DMS114 treated with DMSO at 0.1 percent for 48 hours (cell line): ENCODE measurements at regions not wholly inside any gene's neighbourhood (a gene's known extent, or its start where the extent isn't known, plus 50 kb on each side); places are given as distances from the start of the nearest gene placed in this dataset.

ENCODE experiments used
- DNase-seq: peaks from one replicate; lab custom pipeline; 2025; ENCODE audit not compliant: unreplicated experiment; lab: John Stamatoyannopoulos, UW

GRCh38 chr6:92545861-92546260 is 873.5 kb downstream of the EPHA7 start:
- no peak for DNase-seq

DNA sequence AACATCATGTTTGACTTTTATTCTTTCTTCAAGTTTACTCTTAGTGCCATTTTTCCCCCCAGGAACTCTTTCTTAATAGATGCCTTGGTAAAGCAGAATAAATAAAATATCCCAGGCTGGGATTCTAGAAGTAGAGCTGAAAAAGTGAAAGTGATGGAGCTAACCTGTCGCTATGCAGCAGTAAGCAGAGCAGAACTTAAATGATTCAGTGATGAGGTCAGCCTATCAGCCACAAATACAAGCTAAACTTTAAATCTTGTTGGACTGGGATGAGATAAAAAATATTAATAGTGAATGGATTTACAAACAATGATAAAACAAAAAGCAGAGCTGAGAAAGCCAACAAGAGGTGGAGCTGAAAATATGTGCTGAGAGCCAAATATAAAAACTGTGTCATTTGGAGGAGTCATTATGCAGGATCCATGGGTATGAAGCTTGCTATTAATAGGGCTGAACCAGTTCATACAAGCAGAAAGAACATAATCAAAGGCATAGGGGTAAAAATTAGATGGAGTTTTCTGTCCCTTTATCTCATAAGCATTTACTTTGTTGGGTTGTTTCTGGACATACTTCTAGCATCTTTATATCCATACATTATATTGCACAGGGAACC is 877.8 kb downstream of the EPHA7 start:
- no peak for DNase-seq

GRCh38 chr6:92538926-92539325 is 880.4 kb downstream of the EPHA7 start:
- no peak for DNase-seq

- no peak for DNase-seq
Observed at GRCh38 chr6:92538275-92538674, 881.1 kb downstream of the EPHA7 start.

- DNase-seq, result no peak
Observed at GRCh38 chr6:92534109-92534508, 885.2 kb downstream of the EPHA7 start.

DNA sequence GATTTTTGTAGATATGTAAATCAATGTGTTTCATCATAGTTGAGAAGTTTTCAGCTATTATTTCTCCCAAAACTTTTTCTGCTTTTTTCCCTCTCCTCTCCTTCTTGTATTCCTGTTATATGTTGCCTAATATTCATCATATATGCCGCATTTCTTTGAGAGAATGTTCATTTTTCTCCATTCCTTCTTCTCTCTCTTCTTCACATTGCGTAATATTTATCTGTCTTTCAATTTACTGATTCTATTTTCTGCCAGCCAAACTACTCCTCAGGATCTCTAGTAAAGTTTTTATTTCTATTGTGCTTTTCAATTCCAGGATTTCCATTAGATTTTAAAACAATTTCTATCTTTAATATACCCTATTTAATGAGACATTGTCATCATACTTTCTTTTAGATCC is 896.8 kb downstream of the EPHA7 start:
- no peak for DNase-seq

GRCh38 chr6:92521553-92521952 is 897.8 kb downstream of the EPHA7 start:
- no peak for DNase-seq

DNA sequence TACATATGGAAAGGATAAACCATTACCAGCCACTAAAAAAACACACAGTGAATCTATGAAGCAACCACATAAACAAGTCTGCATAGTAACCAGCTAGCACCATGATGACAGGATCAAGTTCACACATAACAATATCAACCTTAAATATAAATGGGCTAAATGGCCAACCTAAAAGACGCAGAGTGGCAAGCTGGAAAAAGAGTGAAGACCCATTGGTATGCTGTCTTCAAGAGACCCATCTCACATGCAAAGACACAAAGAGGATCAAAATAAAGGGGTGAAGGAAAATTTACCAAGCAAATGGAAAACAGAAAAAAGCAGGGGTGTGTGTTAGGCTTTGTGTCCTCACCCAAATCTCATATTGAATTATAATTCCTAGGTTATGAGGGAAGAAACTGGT is 909.2 kb downstream of the EPHA7 start:
- no peak for DNase-seq

DNA sequence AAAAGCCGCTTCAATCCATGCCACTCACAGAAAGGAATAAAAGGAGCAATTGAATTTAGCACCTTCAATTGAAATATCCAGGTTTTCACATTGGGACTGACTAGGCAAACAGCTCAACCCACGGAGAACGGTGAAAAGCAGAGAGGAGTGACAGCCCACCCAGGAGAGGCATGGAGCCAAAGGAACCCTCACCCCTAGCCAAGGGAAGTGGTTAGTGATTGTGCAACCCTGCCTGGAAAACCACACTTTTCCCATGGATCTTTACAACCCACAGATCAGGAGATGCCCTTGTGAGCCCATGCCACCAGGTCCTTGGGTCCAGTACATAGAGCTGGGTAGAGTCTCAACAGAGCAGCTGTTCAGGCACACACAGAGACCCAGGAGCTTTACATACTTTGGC is 911.8 kb downstream of the EPHA7 start:
- no peak for DNase-seq

DNA sequence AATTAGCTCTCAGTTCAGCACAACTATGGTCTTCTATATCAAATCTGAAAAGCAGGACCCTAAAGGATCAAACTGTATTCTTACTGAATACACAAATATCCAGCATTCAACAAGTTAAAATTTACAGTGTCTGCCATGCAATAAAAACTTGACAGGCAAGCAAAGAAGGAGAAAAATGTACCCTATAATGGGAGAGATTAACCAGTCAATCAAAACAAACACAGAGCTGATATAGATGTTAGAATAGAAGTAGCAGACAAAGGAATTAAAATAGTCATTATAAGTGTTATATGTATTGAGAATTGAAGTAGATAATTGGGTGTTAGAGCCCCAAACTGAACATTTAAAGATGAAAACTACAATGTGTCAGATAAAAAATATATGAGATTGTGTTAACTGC is 914.9 kb downstream of the EPHA7 start:
- DNase-seq, result no peak

GRCh38 chr6:92497281-92497680 is 922.1 kb downstream of the EPHA7 start:
- DNase-seq, result no peak

DNA sequence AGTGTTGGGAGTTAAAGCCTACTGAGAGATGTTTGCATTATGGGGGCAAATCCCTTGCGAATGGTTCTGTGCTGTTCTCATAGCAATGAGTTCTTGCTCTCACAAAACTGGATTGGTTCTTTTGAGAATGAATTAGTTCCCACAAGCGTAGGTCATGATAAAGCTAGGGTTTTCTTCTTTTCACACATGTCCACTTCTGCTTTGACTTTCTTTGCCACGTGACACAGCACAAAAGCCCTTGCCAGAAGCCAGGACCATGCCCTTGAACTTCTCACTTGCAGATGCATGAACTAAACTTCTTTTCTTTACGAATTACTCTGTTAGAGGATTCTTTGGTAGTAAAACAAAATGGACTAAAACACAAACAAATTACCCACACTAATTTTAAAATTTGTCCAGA is 922.8 kb downstream of the EPHA7 start:
- DNase-seq, result no peak

- no peak for DNase-seq
Observed at GRCh38 chr6:92495242-92495641, 924.1 kb downstream of the EPHA7 start.

GRCh38 chr6:92485487-92485886 is 933.9 kb downstream of the EPHA7 start:
- no peak for DNase-seq

DNA sequence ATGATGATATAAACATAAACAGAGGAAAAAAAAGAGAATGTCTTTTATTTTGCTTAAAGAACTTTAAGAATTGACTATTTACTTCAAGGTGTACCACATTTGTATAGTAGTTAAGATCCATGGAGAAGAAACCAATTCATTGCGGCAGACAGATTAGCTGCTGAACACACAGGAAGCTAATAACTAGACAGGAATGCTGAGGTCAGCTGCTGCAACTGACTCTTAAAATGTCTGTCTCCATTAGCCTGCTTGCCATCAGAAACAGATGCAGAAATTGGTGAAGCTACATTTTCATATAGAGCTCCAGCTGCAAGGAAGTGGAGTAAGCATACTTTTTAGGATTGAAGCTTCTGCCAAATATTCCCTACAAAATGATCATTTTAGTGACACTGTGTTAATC is 939.5 kb downstream of the EPHA7 start:
- DNase-seq, result no peak

GRCh38 chr6:92473056-92473455 is 946.3 kb downstream of the EPHA7 start:
- no peak for DNase-seq

- no peak for DNase-seq
Observed at GRCh38 chr6:92469186-92469828, 950.1 kb downstream of the EPHA7 start.

DNA sequence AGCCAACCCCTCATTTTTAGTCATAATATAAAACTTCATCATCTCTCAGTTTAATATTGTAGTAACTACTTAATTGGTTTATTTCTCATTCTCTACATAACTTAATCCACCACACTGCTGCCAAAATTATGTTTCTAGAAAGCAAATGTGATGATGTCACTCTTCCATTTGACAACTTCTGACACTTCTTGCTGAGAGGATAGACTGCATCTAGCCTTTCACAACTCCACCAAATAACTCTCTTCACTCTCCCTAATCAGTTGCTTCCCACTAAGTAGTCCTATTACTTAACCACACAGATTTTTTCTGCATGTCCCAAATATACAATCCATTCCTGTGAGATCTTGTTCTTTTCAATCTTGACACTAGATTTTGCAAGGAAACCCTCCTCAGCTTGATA is 951.3 kb downstream of the EPHA7 start:
- no peak for DNase-seq

DNA sequence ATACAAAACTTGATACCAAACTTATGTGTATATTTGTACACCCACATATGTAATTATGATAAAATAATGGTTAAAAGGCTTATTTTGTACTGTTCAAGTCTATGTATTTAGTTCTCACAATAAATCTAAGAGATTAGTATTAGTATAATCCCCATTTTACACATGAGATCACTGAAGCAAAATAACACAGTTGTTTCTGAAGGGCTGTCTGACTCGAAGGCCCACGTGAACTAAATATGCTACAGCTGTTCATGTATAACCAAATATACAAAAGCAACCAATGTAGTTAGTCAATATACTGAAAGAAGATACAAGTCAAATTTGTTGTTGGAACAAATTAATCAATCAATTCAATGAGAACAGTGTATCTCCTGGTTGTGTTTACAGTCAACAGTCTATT is 959.2 kb downstream of the EPHA7 start:
- no peak for DNase-seq

GRCh38 chr6:92459606-92460005 is 959.8 kb downstream of the EPHA7 start:
- DNase-seq, result no peak

DNA sequence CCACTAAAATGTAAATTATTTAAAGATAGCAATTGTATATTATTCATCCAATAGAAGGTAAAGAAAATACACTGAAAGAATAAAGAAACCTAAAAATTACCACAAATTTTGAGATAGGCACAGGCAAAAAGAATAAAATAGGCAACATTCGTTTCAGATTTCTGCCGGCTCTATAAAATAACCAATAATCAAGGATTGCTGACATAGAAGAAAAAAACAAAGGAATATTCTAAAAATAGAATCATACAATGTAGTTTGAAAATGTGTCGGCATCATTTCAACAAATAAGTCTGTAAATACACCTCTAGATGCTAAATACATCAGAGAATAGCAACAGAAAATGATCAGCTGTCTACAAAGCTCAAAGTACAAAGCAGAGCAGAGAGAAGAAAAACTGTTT is 973.3 kb downstream of the EPHA7 start:
- no peak for DNase-seq

DNA sequence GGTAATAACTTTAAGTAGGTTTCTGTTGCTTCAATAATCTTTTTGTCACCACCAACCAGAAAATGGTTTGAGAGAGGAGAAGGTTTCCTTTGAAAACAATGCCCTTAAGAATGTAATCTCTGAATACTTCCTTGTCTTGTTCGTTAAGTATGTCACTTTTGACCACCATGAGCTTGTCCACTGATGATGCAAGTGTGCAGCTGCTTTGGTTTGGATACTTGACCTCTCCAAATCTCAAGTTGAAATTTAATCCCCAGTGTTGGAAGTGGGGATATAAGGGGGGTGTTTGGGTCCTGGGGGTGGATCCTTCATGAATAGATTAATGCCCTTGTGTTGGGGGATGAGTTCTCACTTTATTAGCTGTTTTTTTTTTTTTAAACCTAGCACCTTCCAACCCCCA is 985.4 kb downstream of the EPHA7 start:
- no peak for DNase-seq

DNA sequence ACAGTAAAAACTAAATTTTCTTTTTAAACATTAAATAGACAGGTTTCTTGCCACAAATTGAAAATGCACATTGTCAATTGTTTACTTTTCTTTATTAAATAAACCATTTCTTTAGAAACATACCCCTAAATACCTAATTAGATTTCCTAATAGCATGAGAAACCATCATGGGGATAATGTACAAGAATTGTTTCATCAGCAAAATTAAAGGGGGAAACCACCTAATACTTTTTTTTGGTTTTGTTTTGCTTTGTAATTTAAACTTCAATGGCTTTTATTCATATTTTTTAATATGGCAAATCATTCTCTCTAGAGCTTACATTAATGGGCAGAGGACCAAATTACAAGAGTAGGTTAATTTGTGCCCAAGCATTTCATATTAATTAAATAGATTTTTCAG is 987.9 kb downstream of the EPHA7 start:
- DNase-seq, result no peak
